GM12874 (cell line): ENCODE measurements at regions not wholly inside any gene's neighbourhood (a gene's known extent, or its start where the extent isn't known, plus 50 kb on each side); places are given as distances from the start of the nearest gene placed in this dataset.

Source experiments
- CTCF ChIP-seq: IDR thresholded peaks from 2 replicates; pipeline ENCODE4 v1.5.1; 2011; ENCODE audit warnings: low read depth, mild to moderate bottlenecking, control low read depth, low read length, moderate library complexity; ENCODE audit not compliant: insufficient read depth

GRCh38 chr10:108338146-108338545, 1173.6 kb upstream of the SORCS1 start:
- TF ChIP-seq CTCF: no peak

- no peak for TF ChIP-seq CTCF
Observed at GRCh38 chr10:108336836-108337235, 1172.3 kb upstream of the SORCS1 start.

- TF ChIP-seq CTCF: no peak
Observed at GRCh38 chr10:108327706-108328105, 1163.2 kb upstream of the SORCS1 start.

- TF ChIP-seq CTCF: no peak
Observed at GRCh38 chr10:108323274-108323798, 1158.8 kb upstream of the SORCS1 start.

- no peak for TF ChIP-seq CTCF
Observed at GRCh38 chr10:108319434-108320222, 1155.1 kb upstream of the SORCS1 start.

GRCh38 chr10:108307925-108308312, 1143.4 kb upstream of the SORCS1 start:
- TF ChIP-seq CTCF: no peak

GRCh38 chr10:108307250-108307924, 1142.9 kb upstream of the SORCS1 start:
- no peak for TF ChIP-seq CTCF
